ENCODE measurements at regions not wholly inside any gene's neighbourhood (a gene's known extent, or its start where the extent isn't known, plus 50 kb on each side); places are given as distances from the start of the nearest gene placed in this dataset.

- ATAC-seq = no peak
- no peak for DNase-seq
Measured at GRCh38 chr13:91111476-91112200, 235.8 kb upstream of the MIR17HG start.

GRCh38 chr13:91112201-91112923 is 235.1 kb upstream of the MIR17HG start:
- no peak for DNase-seq
- intact Hi-C loops (cut with DNase I, micrococcal nuclease) = no loop called here
- ATAC-seq = no peak

More at GRCh38 chr13:91111476-91112200, 235.8 kb upstream of the MIR17HG start:
- intact Hi-C loops (cut with DNase I, micrococcal nuclease) = no loop called here

- ATAC-seq (no peak), DNase-seq (no peak)
- intact Hi-C loops (cut with DNase I, micrococcal nuclease) = no loop called here
Measured at GRCh38 chr13:91112924-91113277, 234.6 kb upstream of the MIR17HG start.

- intact Hi-C loops (cut with DNase I, micrococcal nuclease) = no loop called here
- DNase-seq = no peak
- ATAC-seq = no peak
Measured at GRCh38 chr13:91115776-91116175, 231.7 kb upstream of the MIR17HG start.

GRCh38 chr13:91117351-91117750 is 230.1 kb upstream of the MIR17HG start:
- DNase-seq (no peak), ATAC-seq (no peak)
- intact Hi-C loops (cut with DNase I, micrococcal nuclease) = no loop called here

- intact Hi-C loops (cut with DNase I, micrococcal nuclease) = no loop called here
- no peak for ATAC-seq
- DNase-seq = no peak
Measured at GRCh38 chr13:91119643-91120042, 227.8 kb upstream of the MIR17HG start.

- DNase-seq (no peak), ATAC-seq (no peak)
- intact Hi-C loops (cut with DNase I, micrococcal nuclease) = no loop called here
Measured at GRCh38 chr13:91122766-91123165, 224.7 kb upstream of the MIR17HG start.

- intact Hi-C loops (cut with DNase I, micrococcal nuclease) = no loop called here
- DNase-seq = no peak
- no peak for ATAC-seq
Measured at GRCh38 chr13:91123456-91124127, 223.9 kb upstream of the MIR17HG start.

- intact Hi-C loops (cut with DNase I, micrococcal nuclease) = no loop called here
- no peak for DNase-seq
- no peak for ATAC-seq
Measured at GRCh38 chr13:91126806-91127205, 220.7 kb upstream of the MIR17HG start.

- intact Hi-C loops (cut with DNase I, micrococcal nuclease) = no loop called here
- no peak for ATAC-seq
Measured at GRCh38 chr13:91127995-91128394, 219.5 kb upstream of the MIR17HG start.

GRCh38 chr13:91132381-91132780 is 215.1 kb upstream of the MIR17HG start:
- ATAC-seq = no peak
- no peak for DNase-seq
- intact Hi-C loops (cut with DNase I, micrococcal nuclease) = no loop called here

More at GRCh38 chr13:91127995-91128394, 219.5 kb upstream of the MIR17HG start:
- no peak for DNase-seq

- DNase-seq (no peak), ATAC-seq (no peak)
- intact Hi-C loops (cut with DNase I, micrococcal nuclease) = no loop called here
Measured at GRCh38 chr13:91132786-91133185, 214.7 kb upstream of the MIR17HG start.

GRCh38 chr13:91133941-91134802 is 213.3 kb upstream of the MIR17HG start:
- DNase-seq (peak in 1 of 2 donors; percentile 20), ATAC-seq (peak; percentile 74)
- intact Hi-C loops (cut with DNase I, micrococcal nuclease) = no loop called here

GRCh38 chr13:91134803-91135184 is 212.7 kb upstream of the MIR17HG start:
- intact Hi-C loops (cut with DNase I, micrococcal nuclease) = no loop called here
- ATAC-seq = no peak
- no peak for DNase-seq

GRCh38 chr13:91135376-91135775 is 212.1 kb upstream of the MIR17HG start:
- DNase-seq (no peak), ATAC-seq (no peak)
- intact Hi-C loops (cut with DNase I, micrococcal nuclease) = no loop called here

- ATAC-seq (no peak), DNase-seq (no peak)
- intact Hi-C loops (cut with DNase I, micrococcal nuclease) = no loop called here
Measured at GRCh38 chr13:91135968-91136367, 211.5 kb upstream of the MIR17HG start.

GRCh38 chr13:91136806-91137205 is 210.7 kb upstream of the MIR17HG start:
- intact Hi-C loops (cut with DNase I, micrococcal nuclease) = no loop called here
- DNase-seq (no peak), ATAC-seq (no peak)

GRCh38 chr13:91139232-91139631 is 208.3 kb upstream of the MIR17HG start:
- intact Hi-C loops (cut with DNase I, micrococcal nuclease) = no loop called here
- ATAC-seq (no peak), DNase-seq (no peak)

- intact Hi-C loops (cut with DNase I, micrococcal nuclease) = no loop called here
- no peak for ATAC-seq
- no peak for DNase-seq
Measured at GRCh38 chr13:91141543-91142061, 205.9 kb upstream of the MIR17HG start.

Data from left colon (tissue), 2 donors.